Activated CD4-positive, alpha-beta memory T cell treated with anti-CD3 and anti-CD28 coated beads, Interleukin-2, amount 10 ng/mL, durations not matched to agents 7 days and 5 days (primary cell): ENCODE measurements at regions not wholly inside any gene's neighbourhood (a gene's known extent, or its start where the extent isn't known, plus 50 kb on each side); places are given as distances from the start of the nearest gene placed in this dataset.
"Not testable (repeated sequence)": the region's sequence is repeated elsewhere in the genome, so short reads cannot be mapped to it uniquely, and the experiment has no call there.

Experiments
- CTCF ChIA-PET: fragments of 350-600 bp; sonication (Branson Sonifier 250); formaldehyde crosslinking; loops from one replicate; lab custom pipeline; 2021; ENCODE audit warnings: antibody characterized with exemption, inconsistent platforms; lab: Charles Lee
- POLR2A ChIA-PET: fragments of 350-600 bp; sonication (Branson Sonifier 250); formaldehyde crosslinking; loops from one replicate; lab custom pipeline; 2021; ENCODE audit warnings: antibody characterized with exemption; lab: Charles Lee
- DNase-seq: peaks from one replicate; pipeline ENCODE4 v3.0.0-alpha.2; 2020
- H3K27ac Mint-ChIP-seq: one replicate; pipeline ENCODE4 v1.8.0; 2021; ENCODE audit warnings: mild to moderate bottlenecking, mixed read lengths
- H3K27me3 Mint-ChIP-seq: one replicate; pipeline ENCODE4 v1.8.0; 2021; ENCODE audit warnings: mixed read lengths
- H3K36me3 Mint-ChIP-seq: one replicate; pipeline ENCODE4 v1.8.0; 2021; ENCODE audit warnings: low read depth, mixed read lengths
- H3K4me1 Mint-ChIP-seq: one replicate; pipeline ENCODE4 v1.8.0; 2021; ENCODE audit warnings: mixed read lengths
- H3K4me3 Mint-ChIP-seq: one replicate; pipeline ENCODE4 v1.8.0; 2021; ENCODE audit warnings: mild to moderate bottlenecking, mixed read lengths
- H3K9me3 Mint-ChIP-seq: one replicate; pipeline ENCODE4 v1.8.0; 2021; ENCODE audit warnings: mixed read lengths

DNA sequence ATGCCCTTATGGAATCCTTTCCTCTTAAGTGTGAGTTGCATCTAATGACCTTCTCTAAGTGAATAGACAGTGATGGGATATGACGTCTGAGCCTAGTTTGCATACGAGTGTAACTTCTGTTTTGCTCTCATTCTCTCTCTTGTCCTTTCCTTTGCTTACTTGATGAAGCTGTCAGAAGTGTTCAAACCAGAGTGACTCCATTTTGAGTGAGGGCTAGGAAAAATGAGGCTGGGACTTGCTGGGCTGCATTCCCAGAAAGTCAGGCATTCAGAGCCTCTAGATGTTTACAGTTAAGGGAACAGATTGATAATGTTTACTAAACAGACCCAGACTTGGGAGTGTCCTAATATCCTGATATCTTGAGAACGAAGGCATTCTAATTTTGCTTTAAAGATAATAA lies 311.2 kb upstream of the SOX4 start:
- H3K36me3 Mint-ChIP-seq, H3K9me3 Mint-ChIP-seq, DNase-seq, H3K27ac Mint-ChIP-seq, H3K27me3 Mint-ChIP-seq, H3K4me3 Mint-ChIP-seq, H3K4me1 Mint-ChIP-seq, POLR2A ChIA-PET: not testable (repeated sequence)
- CTCF ChIA-PET = interaction anchor here (0.6 kb wide), 1 partner anchor 7 kb away, joined by 4 read pairs; no protein-coding TSS in a partner anchor

DNA sequence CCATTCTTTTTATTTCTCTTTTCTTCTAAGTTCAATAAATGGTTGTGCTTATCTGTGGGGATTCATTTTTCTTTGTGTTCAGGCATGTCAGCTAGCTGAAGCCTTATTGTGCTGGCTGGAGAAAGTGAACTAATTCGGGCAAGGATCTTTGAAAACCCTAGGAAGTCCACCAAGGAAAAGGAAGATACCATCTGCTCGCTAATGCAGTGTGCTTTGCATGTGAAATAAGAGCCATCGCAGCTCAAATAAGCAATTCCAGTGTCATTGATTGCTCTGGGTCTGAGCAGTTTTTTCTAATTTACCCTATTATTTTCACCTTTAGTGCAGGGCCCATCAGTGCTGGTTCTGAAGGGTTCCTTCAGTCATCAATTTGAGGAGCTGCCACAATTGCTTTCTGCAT lies 309.4 kb upstream of the SOX4 start:
- Mint-ChIP-seq H3K9me3 (peaks cover 2% of the 10 kb centered on the region), H3K4me1 (no peaks in the 10 kb centered on the region), H3K27ac (no peak overlapping the region), H3K36me3 (no peaks in the 10 kb centered on the region), H3K27me3 (peaks cover 2% of the 10 kb centered on the region), H3K4me3 (no peak overlapping the region)
- DNase-seq = no peak
- POLR2A ChIA-PET = no interaction called here
- CTCF ChIA-PET = no interaction called here

DNA sequence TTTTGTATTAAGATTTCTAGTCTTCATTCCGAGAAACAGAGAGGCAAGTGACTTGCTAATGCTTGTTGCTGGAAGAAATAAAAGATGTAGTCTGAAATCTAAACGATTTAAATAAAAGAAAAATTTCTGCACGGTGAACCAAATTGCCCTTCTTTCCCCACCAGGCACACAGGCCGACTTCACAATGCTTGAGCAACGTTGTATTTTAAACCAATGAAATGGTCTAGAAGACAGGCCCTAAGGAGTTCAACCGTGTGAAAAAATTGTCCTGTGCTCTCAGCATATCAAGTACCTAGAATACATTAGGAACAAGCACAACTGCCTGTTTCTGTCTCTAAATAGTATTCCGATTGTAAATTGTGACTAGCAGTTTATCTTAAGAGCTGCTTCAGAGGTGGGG lies 308.8 kb upstream of the SOX4 start:
- no peaks in the 10 kb centered on the region for H3K36me3 Mint-ChIP-seq
- no peaks in the 10 kb centered on the region for H3K4me1 Mint-ChIP-seq
- no peak overlapping the region for H3K27ac Mint-ChIP-seq
- peaks cover under 1% of the 10 kb centered on the region for H3K9me3 Mint-ChIP-seq
- peaks cover under 1% of the 10 kb centered on the region for H3K27me3 Mint-ChIP-seq
- ChIA-PET POLR2A (no interaction called here), CTCF (no interaction called here)
- DNase-seq = no peak
- no peak overlapping the region for H3K4me3 Mint-ChIP-seq

DNA sequence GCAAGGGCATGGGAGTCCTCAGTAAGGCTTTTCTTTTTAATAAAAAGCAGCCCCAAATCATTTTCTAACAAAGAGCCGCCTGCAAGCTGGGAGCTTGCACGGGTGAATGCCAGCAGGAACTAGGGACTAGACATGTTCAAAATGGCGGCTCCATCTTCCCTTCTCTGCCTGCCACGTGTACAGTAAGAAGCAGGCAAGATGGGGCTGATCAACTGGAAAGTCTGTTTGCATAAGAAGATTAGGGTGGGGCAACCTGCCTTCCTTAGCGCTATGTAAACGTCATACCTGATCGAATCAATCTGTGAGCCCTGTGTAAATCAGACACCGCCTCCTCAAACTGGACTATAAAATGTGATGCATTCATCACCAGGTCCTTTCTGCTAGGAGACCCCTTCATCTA lies 299.4 kb upstream of the SOX4 start:
- no peaks in the 10 kb centered on the region for H3K4me1 Mint-ChIP-seq
- H3K9me3 Mint-ChIP-seq = no peaks in the 10 kb centered on the region
- H3K27me3 Mint-ChIP-seq = peaks cover 4% of the 10 kb centered on the region
- POLR2A ChIA-PET = no interaction called here
- H3K4me3 Mint-ChIP-seq = no peak overlapping the region
- H3K36me3 Mint-ChIP-seq = no peaks in the 10 kb centered on the region
- no peak for DNase-seq
- no peak overlapping the region for H3K27ac Mint-ChIP-seq
- CTCF ChIA-PET = no interaction called here

DNA sequence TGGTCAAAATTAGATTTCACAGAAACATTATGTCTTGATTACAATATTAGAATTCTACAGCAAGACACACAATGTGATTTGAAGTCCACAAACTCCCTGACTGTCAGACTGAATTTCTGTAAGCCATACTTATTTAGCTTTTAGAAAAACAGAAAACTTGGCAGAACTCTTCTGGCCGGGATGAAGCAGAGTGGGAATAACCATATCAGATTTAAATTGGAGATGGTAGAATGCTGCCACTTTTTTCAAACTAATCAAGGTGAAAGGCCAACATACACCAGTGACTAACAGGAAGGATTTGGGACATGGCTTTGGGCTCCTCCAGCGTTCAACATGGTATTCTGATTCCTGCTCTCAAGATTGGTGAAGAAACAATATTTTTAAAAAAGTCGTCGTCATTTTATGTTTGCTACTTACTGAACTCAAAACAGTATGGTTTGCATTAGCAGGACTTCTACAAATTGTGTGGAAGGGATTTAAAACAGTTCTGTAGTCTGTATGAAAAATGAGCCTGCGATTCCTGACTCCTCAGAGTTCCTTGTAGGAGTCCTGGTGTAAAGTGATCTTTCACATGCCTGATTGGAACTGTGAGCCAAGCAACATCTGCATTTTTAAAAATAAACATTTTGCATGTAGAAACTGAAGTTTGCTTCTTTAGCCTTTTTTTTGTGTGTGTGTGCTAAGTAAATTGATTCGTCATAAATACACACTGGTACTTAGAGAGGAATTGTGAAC lies 297.9 kb upstream of the SOX4 start:
- Mint-ChIP-seq H3K9me3 (no peaks in the 10 kb centered on the region), H3K27me3 (peaks cover 4% of the 10 kb centered on the region), H3K4me3 (no peak overlapping the region), H3K27ac (no peak overlapping the region), H3K4me1 (no peaks in the 10 kb centered on the region), H3K36me3 (no peaks in the 10 kb centered on the region)
- no peak for DNase-seq
- CTCF ChIA-PET = no interaction called here
- POLR2A ChIA-PET = no interaction called here

DNA sequence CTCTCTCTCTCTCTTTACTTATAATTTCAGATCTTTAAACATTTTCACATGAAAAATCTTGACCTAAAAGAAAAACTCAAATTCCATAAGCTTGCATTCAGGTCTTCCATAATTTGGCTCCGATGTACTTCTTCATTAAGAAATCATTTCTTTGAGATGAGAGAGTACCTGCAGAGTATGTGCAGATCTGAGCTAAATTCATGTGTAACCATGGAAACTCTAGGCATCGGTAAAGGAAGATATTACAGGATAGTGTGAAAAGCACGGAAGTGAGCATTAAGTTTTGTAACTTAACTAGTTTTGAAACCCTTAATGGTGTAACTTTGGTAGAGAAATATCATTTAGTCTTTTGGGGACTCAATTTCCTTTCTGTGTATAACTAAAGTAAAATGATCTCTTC lies 295.9 kb upstream of the SOX4 start:
- CTCF ChIA-PET = no interaction called here
- H3K27ac Mint-ChIP-seq = no peak overlapping the region
- no peak for DNase-seq
- peaks cover 4% of the 10 kb centered on the region for H3K27me3 Mint-ChIP-seq
- no peaks in the 10 kb centered on the region for H3K9me3 Mint-ChIP-seq
- H3K36me3 Mint-ChIP-seq = no peaks in the 10 kb centered on the region
- H3K4me3 Mint-ChIP-seq = no peak overlapping the region
- no peaks in the 10 kb centered on the region for H3K4me1 Mint-ChIP-seq
- POLR2A ChIA-PET = no interaction called here

DNA sequence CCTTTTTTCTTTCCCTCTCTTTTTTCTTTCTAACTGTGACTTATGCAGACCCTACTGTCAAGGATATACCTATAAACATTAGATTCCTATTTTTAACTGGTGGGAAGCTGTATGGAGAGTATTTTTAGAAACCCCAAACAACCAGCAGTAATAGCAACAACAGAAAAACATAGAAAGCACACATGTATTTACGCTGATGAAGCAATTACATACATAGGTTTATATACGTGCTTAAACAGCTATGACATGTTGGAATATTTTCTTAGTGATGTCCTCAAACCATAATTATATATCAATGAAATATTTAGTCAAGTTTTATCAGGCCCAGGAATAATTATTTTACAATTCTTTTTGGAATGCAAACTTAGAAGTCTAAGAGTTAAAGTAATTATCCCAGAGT lies 294.3 kb upstream of the SOX4 start:
- Mint-ChIP-seq H3K9me3 (no peaks in the 10 kb centered on the region), H3K4me3 (no peak overlapping the region), H3K27ac (no peak overlapping the region), H3K27me3 (peaks cover 4% of the 10 kb centered on the region), H3K4me1 (no peaks in the 10 kb centered on the region), H3K36me3 (no peaks in the 10 kb centered on the region)
- DNase-seq = no peak
- ChIA-PET POLR2A (no interaction called here), CTCF (no interaction called here)

DNA sequence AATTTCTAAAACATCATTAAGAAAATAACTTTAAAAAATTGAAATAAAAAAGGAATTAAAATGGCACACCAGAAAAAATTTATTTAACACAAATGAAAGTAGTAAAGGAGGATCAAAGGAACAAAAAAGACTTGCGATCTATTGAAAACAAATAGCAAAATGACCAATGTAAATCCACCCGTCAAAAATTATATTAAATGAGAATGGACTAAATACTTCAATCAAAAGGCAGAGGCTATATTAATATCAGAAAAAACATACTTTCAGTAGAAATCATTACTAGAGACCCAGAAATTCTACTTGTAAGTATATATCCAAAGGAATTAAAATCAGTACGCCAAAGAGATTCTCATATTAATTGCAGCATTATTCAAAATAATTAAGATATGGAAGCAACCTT lies 293.1 kb upstream of the SOX4 start:
- H3K9me3 Mint-ChIP-seq = no peaks in the 10 kb centered on the region
- no peaks in the 10 kb centered on the region for H3K4me1 Mint-ChIP-seq
- no peaks in the 10 kb centered on the region for H3K36me3 Mint-ChIP-seq
- no peaks in the 10 kb centered on the region for H3K27me3 Mint-ChIP-seq
- no peak overlapping the region for H3K4me3 Mint-ChIP-seq
- DNase-seq = no peak
- POLR2A ChIA-PET = no interaction called here
- no peak overlapping the region for H3K27ac Mint-ChIP-seq
- CTCF ChIA-PET = no interaction called here

DNA sequence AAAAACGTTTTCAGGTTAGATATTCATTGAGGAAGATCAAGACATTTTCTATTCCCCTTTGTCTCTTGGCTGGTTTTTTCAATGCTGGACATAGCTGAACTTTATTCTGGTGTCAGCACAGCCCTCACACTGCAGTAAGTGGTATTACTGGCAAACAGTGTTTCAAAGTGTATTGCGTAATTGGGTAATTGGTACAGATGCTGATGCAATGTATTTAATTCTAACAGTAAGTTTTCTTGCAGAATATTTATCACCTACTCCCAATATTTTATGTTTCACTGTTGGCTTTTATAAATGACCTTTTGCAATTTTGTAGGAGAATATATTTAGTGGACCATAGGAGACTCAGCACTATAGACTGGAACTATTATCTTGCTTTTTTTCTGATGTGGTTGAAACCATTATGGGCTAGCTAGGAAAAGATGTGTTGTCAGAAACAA lies 287.6 kb upstream of the SOX4 start:
- ChIA-PET CTCF (no interaction called here), POLR2A (no interaction called here)
- Mint-ChIP-seq H3K9me3 (no peaks in the 10 kb centered on the region), H3K4me1 (no peaks in the 10 kb centered on the region), H3K27ac (no peak overlapping the region), H3K27me3 (no peaks in the 10 kb centered on the region), H3K4me3 (no peak overlapping the region), H3K36me3 (no peaks in the 10 kb centered on the region)
- DNase-seq = no peak

DNA sequence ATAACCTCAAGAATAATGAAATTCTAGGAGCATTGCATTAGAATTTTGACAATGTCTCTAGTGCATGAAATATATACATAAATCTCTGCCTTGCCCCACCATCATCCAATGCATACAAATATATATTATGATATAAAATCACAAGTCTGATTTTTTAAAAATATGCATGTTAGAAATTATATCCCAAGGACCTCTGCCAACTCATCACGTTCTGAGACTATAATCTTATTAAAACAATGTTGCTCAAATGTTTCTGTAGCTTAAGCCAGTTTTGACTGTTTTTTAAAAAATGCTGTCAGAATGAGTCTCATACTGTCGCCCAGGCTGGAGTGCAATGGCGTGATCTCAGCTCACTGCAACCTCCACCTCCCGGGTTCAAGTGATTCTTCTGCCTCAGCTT lies 287.0 kb upstream of the SOX4 start:
- Mint-ChIP-seq H3K4me1 (no peaks in the 10 kb centered on the region), H3K9me3 (no peaks in the 10 kb centered on the region), H3K4me3 (no peak overlapping the region), H3K36me3 (no peaks in the 10 kb centered on the region), H3K27me3 (no peaks in the 10 kb centered on the region), H3K27ac (no peak overlapping the region)
- ChIA-PET CTCF (no interaction called here), POLR2A (no interaction called here)
- no peak for DNase-seq

DNA sequence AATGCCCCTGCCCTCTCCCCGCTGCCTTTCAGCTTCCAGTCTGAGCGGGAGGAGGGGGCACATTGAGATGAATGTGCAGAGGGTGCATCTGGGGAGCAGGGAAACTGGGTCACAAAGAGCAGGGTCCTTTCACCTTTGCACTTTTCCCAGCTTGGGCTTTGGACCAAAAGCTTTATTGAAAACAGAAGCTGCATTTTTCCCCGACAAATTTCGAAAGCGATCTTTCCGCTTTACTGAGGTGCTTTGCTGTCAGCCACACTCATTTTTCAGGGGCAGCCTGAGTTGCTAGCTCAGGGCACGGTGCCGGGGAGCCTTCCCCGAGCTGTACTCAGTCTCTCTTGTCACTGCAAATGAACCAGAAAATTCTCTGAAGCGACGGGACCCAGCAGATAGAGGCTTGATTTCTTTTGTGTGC lies 283.7 kb upstream of the SOX4 start:
- no peak overlapping the region for H3K27ac Mint-ChIP-seq
- H3K4me1 Mint-ChIP-seq = no peaks in the 10 kb centered on the region
- CTCF ChIA-PET = no interaction called here
- no peaks in the 10 kb centered on the region for H3K36me3 Mint-ChIP-seq
- no peaks in the 10 kb centered on the region for H3K27me3 Mint-ChIP-seq
- POLR2A ChIA-PET = no interaction called here
- no peak for DNase-seq
- H3K9me3 Mint-ChIP-seq = no peaks in the 10 kb centered on the region
- no peak overlapping the region for H3K4me3 Mint-ChIP-seq

DNA sequence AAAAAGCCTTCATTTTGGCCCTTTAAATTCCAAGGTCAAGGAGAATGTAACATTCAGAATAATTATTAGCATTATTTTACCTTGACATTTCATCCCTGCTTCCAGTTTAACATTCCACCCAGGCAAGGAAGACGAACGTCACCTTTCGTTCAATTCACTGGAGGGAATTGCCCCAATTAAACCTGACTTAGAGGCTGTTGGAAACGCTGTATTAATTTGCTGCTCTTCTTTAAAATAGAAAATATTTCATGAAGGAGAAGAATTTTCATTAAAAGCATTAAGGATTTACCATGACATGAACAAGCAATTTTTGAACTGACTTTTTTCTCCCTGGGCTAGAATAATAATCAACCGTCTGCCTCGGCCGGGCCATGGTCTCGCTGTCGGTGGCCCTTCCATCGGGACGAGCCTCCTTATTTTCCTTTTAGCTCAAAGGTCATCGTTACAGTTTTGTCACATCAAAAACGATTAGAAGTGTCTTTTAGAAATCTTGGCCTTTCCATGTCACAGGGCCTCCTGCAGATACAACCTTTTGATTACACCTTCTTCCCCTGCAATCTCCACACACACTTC lies 282.9 kb upstream of the SOX4 start:
- Mint-ChIP-seq H3K36me3 (no peaks in the 10 kb centered on the region), H3K9me3 (no peaks in the 10 kb centered on the region), H3K4me1 (no peaks in the 10 kb centered on the region), H3K27ac (no peak overlapping the region), H3K27me3 (no peaks in the 10 kb centered on the region), H3K4me3 (no peak overlapping the region)
- no peak for DNase-seq
- CTCF ChIA-PET = no interaction called here
- POLR2A ChIA-PET = no interaction called here

DNA sequence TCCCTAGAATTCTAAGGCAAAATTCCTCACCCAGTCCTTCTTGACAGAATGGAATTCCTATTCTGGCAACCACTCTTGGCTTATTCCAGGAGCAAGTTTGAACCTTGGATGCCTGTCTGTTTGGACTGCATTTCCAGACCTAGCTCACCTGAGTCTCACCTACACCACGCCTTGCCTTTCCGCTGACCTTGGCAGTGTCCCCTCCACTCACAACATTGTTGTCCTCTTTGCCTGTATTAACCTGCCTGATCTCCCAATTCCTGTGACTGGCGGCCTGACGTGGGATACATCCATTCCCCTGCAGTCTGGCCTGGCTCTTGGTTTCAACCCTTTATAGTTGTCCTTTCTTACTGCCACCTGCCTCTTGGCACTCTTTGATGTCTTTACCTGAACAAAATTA lies 281.4 kb upstream of the SOX4 start:
- CTCF ChIA-PET = no interaction called here

DNA sequence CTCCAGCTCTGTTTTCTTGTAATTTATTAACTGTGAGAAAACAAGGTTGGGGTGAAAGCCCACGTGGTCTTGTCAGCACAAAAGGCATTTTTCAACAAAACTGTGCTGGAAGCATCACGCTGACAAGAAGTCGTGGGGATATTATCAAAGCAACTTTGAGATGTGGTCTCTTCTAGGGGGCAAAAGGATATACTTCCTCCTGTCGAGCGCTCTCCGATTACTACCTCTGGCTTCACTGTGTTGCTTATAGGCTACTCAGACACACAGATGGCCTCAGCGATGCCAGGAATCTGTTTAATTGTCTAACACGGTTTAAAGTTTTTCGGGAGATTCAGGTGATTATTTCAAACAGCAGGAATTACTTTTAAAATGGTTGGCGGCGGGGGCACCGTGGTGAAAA lies 275.9 kb upstream of the SOX4 start:
- Mint-ChIP-seq H3K27ac (no peak overlapping the region), H3K4me3 (no peak overlapping the region), H3K9me3 (no peaks in the 10 kb centered on the region), H3K27me3 (no peaks in the 10 kb centered on the region), H3K36me3 (no peaks in the 10 kb centered on the region), H3K4me1 (no peaks in the 10 kb centered on the region)
- CTCF ChIA-PET = no interaction called here
- POLR2A ChIA-PET = no interaction called here
- DNase-seq = no peak

More for the DNA sequence above, 281.4 kb upstream of the SOX4 start:
- no peak overlapping the region for H3K4me3 Mint-ChIP-seq
- no peak overlapping the region for H3K27ac Mint-ChIP-seq
- H3K27me3 Mint-ChIP-seq = no peaks in the 10 kb centered on the region
- no peaks in the 10 kb centered on the region for H3K9me3 Mint-ChIP-seq
- no peaks in the 10 kb centered on the region for H3K4me1 Mint-ChIP-seq
- DNase-seq = no peak
- H3K36me3 Mint-ChIP-seq = no peaks in the 10 kb centered on the region
- POLR2A ChIA-PET = no interaction called here
